ENCODE measurements at regions not wholly inside any gene's neighbourhood (a gene's known extent, or its start where the extent isn't known, plus 50 kb on each side); places are given as distances from the start of the nearest gene placed in this dataset.

DNA sequence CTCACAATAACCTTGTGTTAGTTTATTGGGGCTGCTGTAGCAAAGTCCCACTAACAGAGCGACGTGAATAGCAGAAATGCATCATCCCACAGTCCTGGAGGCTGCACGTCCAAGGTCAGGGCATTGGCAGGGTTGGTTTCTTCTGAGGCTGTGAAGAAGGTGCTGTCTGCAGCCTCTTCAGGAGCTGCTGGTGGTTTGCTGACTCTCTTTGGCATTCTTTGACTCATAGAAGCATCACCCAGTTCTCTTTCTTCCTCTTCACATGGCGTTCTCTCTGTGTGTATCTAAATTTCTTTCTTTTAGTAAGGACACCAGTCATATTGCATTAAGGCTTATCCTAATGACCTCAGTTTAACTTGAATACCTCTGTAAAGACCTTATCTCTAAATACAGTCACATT is 428.4 kb upstream of the KLF6 start:
- Histone ChIP-seq H3K27ac (no peak overlapping the region), H3K4me3 (no peak overlapping the region), H3K27me3 (ENCODE audit: insufficient read depth, low read depth) (no peaks in the 10 kb centered on the region), H3K9me3 (ENCODE audit: insufficient read depth, low read depth) (no peaks in the 10 kb centered on the region), H3K9me2 (ENCODE audit: insufficient read depth) (no peaks in the 10 kb centered on the region), H3K4me1 (replicated peaks; ENCODE audit: insufficient read depth) (no peaks in the 10 kb centered on the region), H2AFZ (no peak overlapping the region), H3K4me2 (no peak overlapping the region), H3K36me3 (ENCODE audit: low read depth) (no peaks in the 10 kb centered on the region), H3F3A (ENCODE audit: insufficient read depth, low read depth) (no peaks in the 10 kb centered on the region), H4K20me1 (ENCODE audit: insufficient read depth) (no peaks in the 10 kb centered on the region), H3K79me2 (ENCODE audit: low read depth) (no peaks in the 10 kb centered on the region)
- TF ChIP-seq, protein P1, sequence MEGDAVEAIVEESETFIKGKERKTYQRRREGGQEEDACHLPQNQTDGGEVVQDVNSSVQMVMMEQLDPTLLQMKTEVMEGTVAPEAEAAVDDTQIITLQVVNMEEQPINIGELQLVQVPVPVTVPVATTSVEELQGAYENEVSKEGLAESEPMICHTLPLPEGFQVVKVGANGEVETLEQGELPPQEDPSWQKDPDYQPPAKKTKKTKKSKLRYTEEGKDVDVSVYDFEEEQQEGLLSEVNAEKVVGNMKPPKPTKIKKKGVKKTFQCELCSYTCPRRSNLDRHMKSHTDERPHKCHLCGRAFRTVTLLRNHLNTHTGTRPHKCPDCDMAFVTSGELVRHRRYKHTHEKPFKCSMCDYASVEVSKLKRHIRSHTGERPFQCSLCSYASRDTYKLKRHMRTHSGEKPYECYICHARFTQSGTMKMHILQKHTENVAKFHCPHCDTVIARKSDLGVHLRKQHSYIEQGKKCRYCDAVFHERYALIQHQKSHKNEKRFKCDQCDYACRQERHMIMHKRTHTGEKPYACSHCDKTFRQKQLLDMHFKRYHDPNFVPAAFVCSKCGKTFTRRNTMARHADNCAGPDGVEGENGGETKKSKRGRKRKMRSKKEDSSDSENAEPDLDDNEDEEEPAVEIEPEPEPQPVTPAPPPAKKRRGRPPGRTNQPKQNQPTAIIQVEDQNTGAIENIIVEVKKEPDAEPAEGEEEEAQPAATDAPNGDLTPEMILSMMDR (conservative IDR thresholded peaks at IDR 0.05) = no peak
- TF ChIP-seq EZH2 (IDR thresholded peaks at IDR 0.05; ENCODE audit: low read depth) = no peak
- ChIA-PET CTCF (no interaction called here), POLR2A (ENCODE audit: unreplicated experiment) (no interaction called here)
- DNase-seq = no peak
- intact Hi-C loops (cut with micrococcal nuclease; ENCODE audit: unreplicated experiment) = no loop called here
- no TSS peak for BruUV-seq (replicated peaks)

- no peak for DNase-seq
Measured at GRCh38 chr10:4212111-4212630, 427.2 kb upstream of the KLF6 start.

GRCh38 chr10:4208499-4208898 is 423.5 kb upstream of the KLF6 start:
- H2AFZ ChIP-seq = no peak overlapping the region
- no peaks in the 10 kb centered on the region for H4K20me1 ChIP-seq (ENCODE audit: insufficient read depth)
- H3K4me1 ChIP-seq (replicated peaks; ENCODE audit: insufficient read depth) = no peaks in the 10 kb centered on the region
- no peaks in the 10 kb centered on the region for H3K79me2 ChIP-seq (ENCODE audit: low read depth)
- H3K4me2 ChIP-seq = no peak overlapping the region
- BruUV-seq (replicated peaks) = no TSS peak
- DNase-seq = no peak
- H3F3A ChIP-seq (ENCODE audit: insufficient read depth, low read depth) = no peaks in the 10 kb centered on the region
- POLR2A ChIA-PET (ENCODE audit: unreplicated experiment) = interaction anchor here (0.7 kb wide), 1 partner anchor 1302 kb away, joined by 7 read pairs; no protein-coding TSS in a partner anchor
- intact Hi-C loops (cut with micrococcal nuclease; ENCODE audit: unreplicated experiment) = no loop called here
- H3K27ac ChIP-seq = no peak overlapping the region
- H3K9me2 ChIP-seq (ENCODE audit: insufficient read depth) = no peaks in the 10 kb centered on the region
- no peaks in the 10 kb centered on the region for H3K9me3 ChIP-seq (ENCODE audit: insufficient read depth, low read depth)
- no peaks in the 10 kb centered on the region for H3K36me3 ChIP-seq (ENCODE audit: low read depth)
- CTCF ChIA-PET = interaction anchor here (0.7 kb wide), 1 partner anchor 379 kb away, joined by 5 read pairs; no protein-coding TSS in a partner anchor
- no peak overlapping the region for H3K4me3 ChIP-seq
- H3K27me3 ChIP-seq (ENCODE audit: insufficient read depth, low read depth) = no peaks in the 10 kb centered on the region
- TF ChIP-seq EZH2 (IDR thresholded peaks at IDR 0.05; ENCODE audit: low read depth) = no peak
- TF ChIP-seq, protein P1 (conservative IDR thresholded peaks at IDR 0.05) = no peak

More at GRCh38 chr10:4212111-4212630, 427.2 kb upstream of the KLF6 start:
- Histone ChIP-seq H3K4me3 (no peak overlapping the region), H3K9me3 (ENCODE audit: insufficient read depth, low read depth) (no peaks in the 10 kb centered on the region), H3K79me2 (ENCODE audit: low read depth) (no peaks in the 10 kb centered on the region), H4K20me1 (ENCODE audit: insufficient read depth) (no peaks in the 10 kb centered on the region), H2AFZ (no peak overlapping the region), H3K27me3 (ENCODE audit: insufficient read depth, low read depth) (no peaks in the 10 kb centered on the region), H3K9me2 (ENCODE audit: insufficient read depth) (no peaks in the 10 kb centered on the region), H3K36me3 (ENCODE audit: low read depth) (no peaks in the 10 kb centered on the region), H3K4me2 (no peak overlapping the region), H3K27ac (no peak overlapping the region), H3F3A (ENCODE audit: insufficient read depth, low read depth) (no peaks in the 10 kb centered on the region), H3K4me1 (replicated peaks; ENCODE audit: insufficient read depth) (no peaks in the 10 kb centered on the region)
- intact Hi-C loops (cut with micrococcal nuclease; ENCODE audit: unreplicated experiment) = no loop called here
- ChIA-PET CTCF (no interaction called here), POLR2A (ENCODE audit: unreplicated experiment) (no interaction called here)
- no peak for TF ChIP-seq EZH2 (IDR thresholded peaks at IDR 0.05; ENCODE audit: low read depth)
- TF ChIP-seq, protein P1 (conservative IDR thresholded peaks at IDR 0.05) = no peak
- no TSS peak for BruUV-seq (replicated peaks)
